ENCODE measurements at regions not wholly inside any gene's neighbourhood (a gene's known extent, or its start where the extent isn't known, plus 50 kb on each side); places are given as distances from the start of the nearest gene placed in this dataset.

GRCh38 chr5:93209476-93209875 lies 371.5 kb downstream of the NR2F1-AS1 start:
- no peak overlapping the region for H3K27ac ChIP-seq
- TF ChIP-seq ZFX (IDR thresholded peaks at IDR 0.05; ENCODE audit: borderline replicate concordance) (no peak), CTCF (IDR thresholded peaks at IDR 0.05) (no peak)

GRCh38 chr5:93208141-93208751 lies 372.8 kb downstream of the NR2F1-AS1 start:
- no peak overlapping the region for H3K27ac ChIP-seq
- TF ChIP-seq CTCF (IDR thresholded peaks at IDR 0.05) (no peak), ZFX (IDR thresholded peaks at IDR 0.05; ENCODE audit: borderline replicate concordance) (no peak)

GRCh38 chr5:93206203-93206602 lies 374.8 kb downstream of the NR2F1-AS1 start:
- TF ChIP-seq CTCF (IDR thresholded peaks at IDR 0.05) (no peak), ZFX (IDR thresholded peaks at IDR 0.05; ENCODE audit: borderline replicate concordance) (no peak)
- no peak overlapping the region for H3K27ac ChIP-seq

DNA sequence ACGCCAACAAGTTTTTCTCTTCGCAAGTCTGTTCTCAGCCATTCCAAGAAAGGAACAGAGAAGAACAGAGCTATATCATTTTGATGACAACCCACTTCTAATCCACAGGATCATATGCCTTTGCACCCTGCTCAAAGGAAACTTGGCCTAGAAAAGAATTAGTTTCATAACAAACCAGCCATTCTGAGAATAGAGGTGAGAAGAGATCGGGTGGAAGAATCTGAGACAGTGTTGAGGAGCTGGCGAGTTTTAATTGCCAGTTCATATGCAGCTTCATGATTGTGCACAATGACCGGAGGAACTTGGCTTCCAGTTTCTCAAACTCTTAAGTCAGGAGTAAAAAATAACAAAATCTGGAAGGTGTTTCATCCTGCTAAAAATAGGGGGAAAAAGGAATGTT lies 380.0 kb downstream of the NR2F1-AS1 start:
- no peak overlapping the region for H3K27ac ChIP-seq
- no peak for TF ChIP-seq ZFX (IDR thresholded peaks at IDR 0.05; ENCODE audit: borderline replicate concordance)
- TF ChIP-seq CTCF (IDR thresholded peaks at IDR 0.05) = no peak

DNA sequence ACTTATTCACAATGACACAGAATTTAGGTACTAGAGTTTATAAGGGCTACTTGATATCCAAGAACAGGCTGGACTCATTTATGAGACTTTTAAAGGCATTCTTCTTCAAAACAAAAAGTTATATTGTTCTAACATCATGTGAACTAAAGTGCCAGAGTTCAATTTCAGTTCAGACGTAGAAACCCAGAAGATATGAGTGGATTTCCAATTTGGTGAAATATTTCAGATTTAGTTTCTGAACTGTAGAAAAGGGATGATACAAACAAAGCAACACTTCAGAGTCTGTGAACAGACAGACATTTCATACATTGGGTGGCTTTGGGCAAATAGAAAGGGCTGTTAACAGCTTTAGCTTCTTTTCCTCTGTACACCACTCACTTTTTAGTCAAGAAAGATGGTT lies 384.0 kb downstream of the NR2F1-AS1 start:
- H3K27ac ChIP-seq = no peak overlapping the region
- TF ChIP-seq CTCF (IDR thresholded peaks at IDR 0.05) (no peak), ZFX (IDR thresholded peaks at IDR 0.05; ENCODE audit: borderline replicate concordance) (no peak)

DNA sequence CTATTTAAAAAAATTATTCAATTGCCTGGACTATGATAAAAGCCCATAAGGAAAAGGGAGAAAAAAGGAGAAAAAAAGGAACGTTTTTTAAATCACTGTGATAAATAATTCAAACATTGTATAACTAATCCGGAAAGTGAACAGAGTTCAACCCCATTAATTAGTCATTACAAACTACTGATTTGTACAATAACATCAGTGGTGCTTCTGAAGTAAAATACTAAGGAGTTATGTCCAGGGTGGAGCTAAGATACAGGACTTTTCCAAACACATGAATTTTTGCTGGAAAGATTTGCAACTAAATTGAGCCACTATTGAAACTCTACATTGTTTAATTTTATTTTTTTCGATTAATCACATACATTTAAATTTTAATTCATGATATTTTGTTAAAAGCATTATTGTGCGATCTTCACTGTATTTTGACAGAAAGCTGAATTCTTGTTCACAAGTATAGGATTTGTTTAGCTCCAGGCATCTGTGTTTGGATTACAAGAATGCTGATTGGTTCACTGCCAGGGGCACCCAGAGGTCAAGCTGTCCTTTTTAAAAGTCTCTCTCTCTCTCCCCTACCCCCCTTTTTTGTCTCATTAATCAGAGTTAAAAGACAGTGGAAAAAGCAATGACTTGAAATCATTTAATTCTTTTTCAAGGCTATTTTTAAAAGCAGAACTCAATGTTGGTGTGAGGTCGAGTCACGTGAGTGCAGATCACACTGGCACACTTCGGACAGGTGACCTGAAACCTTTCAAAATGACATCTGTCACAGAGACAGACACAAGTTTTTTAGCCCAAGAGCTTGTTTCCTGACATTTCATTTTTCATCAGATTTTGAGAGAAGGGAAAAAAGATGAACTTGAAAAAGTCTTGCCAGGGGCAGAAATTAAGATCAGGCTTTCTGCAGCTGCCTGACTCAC lies 387.3 kb downstream of the NR2F1-AS1 start:
- no peak for TF ChIP-seq CTCF (IDR thresholded peaks at IDR 0.05)
- no peak for TF ChIP-seq ZFX (IDR thresholded peaks at IDR 0.05; ENCODE audit: borderline replicate concordance)
- no peak overlapping the region for H3K27ac ChIP-seq

DNA sequence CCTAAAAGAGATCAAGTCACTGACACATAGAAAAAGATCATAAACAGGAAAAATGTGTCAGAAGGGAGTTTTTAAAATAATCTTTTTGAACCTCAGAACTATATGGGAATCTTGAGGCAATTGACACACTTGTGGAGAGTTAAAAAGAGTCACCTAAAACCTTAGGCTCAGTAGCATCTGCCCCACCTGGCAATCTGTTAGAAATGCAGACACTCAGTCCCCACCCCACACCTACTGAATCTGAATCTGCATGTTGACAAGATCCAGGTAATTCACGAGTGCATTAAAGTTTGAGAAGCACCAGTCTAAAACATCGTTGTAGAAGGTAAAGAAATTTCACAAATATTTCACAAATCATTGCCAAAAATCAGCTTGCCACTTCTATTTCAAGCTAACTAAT lies 388.3 kb downstream of the NR2F1-AS1 start:
- no peak for TF ChIP-seq ZFX (IDR thresholded peaks at IDR 0.05; ENCODE audit: borderline replicate concordance)
- no peak for TF ChIP-seq CTCF (IDR thresholded peaks at IDR 0.05)
- H3K27ac ChIP-seq = no peak overlapping the region
